ENCODE measurements at regions not wholly inside any gene's neighbourhood (a gene's known extent, or its start where the extent isn't known, plus 50 kb on each side); places are given as distances from the start of the nearest gene placed in this dataset.

DNA sequence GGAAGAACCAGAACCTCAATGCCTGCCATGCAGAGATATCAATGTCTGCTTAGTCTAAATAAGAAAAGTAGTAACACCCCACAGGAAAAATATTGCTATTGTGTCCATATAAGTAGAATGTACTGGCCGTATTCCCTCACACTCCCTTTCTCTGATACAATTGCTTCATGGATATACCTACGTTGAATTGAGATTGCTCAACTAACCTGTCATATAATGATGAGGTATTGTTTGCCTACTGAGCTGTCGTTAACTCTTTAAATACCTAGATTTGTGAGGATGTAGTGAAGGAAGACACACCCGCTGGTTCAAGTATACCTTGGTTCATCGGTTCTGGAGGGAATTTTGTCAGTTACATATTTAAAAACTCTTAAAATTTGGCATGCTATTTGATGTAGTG lies 480.7 kb upstream of the TCF4 start:
- DNase-seq (ENCODE audit: low spot score) = no peak

DNA sequence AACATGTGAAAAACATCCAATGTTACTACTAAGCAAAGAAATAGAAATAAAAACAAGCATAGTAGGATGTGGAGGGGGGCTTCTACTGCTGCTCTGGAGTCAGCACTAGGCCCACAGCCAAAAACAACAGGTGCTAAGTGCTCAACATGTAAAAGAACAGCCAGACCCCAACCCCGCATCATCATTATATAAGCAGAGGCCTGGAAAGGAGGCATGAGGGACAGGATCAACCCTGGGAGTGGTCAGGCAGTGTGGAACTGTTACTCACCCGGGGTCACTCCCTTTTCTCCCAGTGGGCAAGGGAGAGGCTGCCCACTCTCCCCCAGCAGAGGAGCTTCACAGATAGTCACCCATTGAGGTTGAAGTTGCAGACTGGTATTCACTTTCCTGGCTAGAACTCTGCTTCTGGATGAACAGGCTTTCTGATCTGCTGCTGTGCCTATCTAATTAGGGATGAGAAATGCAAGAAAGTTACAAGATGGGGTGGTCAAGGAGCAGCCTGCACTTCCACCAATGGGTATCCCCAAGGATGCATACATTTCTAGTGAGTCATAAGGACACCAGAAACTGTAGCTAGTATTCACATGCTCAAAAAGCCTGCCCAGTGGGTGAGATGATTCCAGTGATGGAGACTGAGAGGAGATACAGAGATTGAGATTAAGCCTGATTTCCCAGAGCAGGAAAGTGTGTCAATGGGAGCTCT lies 480.1 kb upstream of the TCF4 start:
- no peak for DNase-seq (ENCODE audit: low spot score)

DNA sequence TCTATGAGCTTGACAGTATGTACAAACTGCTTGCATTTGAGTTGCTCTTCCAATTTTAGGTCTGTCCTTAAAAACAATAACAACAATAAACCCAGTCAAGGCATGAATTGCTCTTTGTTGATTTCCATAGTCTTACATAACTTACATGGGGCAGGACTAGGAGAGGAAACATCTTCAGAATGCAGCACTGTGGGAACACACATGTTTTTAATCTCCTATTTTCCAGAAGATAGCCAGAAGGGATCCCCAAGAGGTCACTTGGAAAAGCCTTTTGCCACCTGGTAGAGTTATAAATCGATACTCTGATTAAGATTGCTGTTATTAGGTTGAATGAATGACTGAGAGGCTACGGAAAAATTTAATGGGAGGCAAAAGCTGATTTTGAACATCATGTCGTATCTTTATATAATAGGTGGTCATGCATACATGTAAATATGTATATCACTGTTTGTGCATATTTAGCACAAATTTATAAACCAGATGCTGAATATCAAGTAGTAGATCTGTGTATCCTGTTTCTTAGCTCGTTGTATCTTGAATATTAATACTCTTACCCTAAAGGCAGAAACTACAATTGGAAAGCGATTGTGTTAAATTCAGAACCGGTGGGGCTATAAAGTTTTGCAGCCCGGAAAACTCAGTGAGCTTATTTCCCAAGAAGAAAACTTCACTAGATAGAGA lies 479.4 kb upstream of the TCF4 start:
- DNase-seq (ENCODE audit: low spot score) = no peak

DNA sequence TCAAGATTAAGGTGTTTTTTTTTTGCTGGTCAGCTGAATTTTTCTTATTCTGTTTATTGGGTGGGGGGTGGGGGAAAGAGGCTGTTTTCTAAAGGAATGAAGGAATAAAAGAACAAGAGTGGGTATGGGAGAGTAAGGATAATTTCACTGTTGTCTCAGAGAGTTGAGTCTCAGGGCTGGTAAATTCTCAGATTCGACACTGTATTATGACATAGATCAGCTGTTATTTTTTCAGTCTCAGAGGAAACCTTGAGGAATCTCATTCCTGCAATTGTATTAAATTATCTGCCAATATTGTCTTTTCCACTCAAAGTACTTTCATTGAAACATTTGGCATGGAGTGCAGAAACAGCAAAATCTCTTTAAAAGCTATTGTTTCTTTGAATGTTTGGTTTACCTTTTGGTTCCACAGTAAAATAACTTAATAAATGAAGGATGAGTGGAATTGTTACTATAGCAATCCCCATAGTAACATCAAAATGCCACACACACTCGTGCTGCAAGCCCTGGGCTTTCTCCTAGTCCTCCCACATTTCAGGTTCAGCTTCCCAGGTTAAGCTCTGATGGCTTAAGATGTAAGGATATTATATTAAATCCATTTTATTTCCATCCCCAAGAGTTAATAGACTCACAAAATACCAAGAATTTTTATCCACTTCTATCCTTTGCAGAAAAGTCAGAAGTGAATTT lies 478.7 kb upstream of the TCF4 start:
- no peak for DNase-seq (ENCODE audit: low spot score)

DNA sequence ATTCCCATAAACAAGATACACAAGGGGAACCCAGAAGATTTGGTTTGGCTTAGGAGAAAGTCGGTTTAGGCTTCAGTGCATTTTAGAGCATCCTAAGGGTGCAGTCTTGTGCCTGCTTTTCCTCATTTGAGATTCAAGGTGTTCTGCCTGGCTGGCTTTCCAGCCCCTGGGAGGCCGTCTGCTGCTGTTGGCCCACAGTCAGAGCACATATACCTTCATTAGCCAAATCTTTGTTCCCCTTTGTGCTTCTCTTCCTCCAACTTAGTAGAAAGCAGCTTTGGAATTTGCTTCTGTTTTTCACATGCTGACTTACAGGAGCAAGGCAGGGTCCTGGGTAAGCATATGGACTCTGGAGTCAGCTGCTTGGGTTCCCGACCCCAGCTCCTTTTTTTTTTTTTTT lies 477.1 kb upstream of the TCF4 start:
- DNase-seq (ENCODE audit: low spot score) = no peak

DNA sequence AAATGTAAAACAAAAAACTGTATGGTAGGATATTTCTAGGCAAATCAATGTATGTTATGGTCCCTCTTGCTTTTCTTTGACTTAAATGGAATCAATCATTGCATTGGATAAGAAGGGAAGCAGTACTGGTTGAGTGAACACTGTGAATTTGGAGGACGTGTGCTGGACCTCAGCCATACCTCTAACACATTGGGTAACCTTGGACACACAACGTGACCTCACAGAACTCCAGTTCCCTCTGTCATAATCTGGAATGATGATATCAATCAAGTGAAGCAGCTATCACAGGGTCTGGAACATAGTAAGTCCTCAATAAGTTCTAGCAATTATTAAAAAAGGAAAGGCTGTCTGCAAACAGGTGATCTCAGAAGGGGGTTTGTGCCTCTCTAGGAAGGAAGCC lies 474.9 kb upstream of the TCF4 start:
- no peak for DNase-seq (ENCODE audit: low spot score)

DNA sequence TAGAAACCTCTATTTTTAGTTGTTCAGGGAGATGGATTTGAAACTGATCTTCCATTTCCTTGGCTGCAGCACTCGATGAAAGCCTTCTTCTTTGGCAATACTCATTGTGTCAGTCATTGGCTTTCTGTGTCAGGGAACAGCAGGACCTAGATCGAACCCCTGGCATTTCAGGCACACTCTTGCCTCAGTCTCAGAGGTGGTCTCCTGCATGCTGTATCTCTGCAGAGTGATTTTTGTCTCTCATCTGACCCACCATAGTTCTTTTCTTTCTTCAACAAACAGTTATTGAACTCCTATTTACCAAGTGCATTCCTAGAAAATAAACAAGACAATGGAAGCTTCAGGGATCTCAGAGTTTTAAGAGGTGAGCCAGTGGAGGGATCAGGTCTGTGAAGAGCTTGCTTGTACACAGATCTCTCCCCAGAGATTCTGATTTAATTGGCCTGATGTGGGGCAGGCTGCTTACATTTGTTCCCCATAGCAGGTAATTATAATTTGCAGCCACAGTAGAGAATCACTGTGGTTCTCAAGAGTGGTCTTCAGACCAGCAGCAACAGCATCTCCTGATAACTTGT lies 473.1 kb upstream of the TCF4 start:
- DNase-seq (ENCODE audit: low spot score) = no peak

DNA sequence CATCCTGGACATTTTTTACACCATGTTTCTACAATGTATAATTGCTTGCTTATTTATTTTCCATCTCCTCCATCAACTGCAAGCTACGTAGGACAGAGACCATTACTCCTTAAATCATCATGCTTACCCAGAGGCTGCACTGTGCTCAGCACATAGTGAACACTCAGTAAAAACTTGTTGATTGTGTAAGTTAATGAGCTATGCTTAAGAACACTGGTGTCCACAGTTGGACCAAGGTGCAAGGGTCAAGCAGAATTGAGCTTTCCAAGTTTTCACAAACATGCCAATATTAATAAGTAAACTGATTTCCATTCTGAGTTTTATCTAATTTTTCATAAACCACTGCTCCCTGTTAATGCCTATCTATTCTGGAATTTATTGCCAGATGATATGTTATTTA lies 464.2 kb upstream of the TCF4 start:
- no peak for DNase-seq (ENCODE audit: low spot score)

DNA sequence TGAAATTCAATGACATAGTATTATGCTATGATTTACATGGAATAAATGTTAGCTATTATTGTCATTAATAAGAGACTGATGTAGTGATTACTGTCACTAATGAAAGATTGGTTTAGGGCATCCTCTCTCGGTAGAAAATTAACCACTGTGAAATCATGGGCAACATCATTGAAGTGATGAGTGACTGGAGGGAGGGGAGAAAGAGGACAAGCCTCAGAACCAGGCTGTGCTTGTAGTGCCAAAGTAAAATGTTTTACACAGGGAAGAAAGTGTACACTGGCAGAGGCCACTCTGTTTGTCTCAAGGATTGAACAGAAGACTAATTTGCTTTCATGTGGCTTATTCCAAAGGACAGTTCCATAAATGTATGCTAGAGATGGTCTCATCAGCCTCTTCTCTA lies 456.2 kb upstream of the TCF4 start:
- DNase-seq (ENCODE audit: low spot score) = no peak

DNA sequence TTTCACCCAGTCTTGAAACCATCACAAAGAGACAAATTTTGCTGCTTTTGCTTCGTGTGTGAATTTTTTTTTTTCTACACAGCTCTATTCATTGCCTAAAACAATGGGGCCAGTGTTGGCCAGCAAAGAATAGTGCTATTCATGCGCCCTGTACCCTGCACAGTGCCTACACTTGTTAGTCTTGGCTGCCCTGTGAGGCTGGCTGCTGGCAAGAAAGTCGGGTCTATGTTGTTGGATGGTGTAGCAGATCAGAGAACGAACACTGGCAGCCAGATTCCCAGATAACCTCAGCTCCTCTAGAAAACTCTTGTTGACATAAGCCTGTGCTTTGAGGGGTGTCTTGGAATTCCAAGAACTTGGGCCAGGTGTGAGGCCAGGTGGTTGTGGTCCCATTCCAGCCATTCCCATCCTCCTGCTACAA lies 455.7 kb upstream of the TCF4 start:
- DNase-seq (ENCODE audit: low spot score) = no peak

DNA sequence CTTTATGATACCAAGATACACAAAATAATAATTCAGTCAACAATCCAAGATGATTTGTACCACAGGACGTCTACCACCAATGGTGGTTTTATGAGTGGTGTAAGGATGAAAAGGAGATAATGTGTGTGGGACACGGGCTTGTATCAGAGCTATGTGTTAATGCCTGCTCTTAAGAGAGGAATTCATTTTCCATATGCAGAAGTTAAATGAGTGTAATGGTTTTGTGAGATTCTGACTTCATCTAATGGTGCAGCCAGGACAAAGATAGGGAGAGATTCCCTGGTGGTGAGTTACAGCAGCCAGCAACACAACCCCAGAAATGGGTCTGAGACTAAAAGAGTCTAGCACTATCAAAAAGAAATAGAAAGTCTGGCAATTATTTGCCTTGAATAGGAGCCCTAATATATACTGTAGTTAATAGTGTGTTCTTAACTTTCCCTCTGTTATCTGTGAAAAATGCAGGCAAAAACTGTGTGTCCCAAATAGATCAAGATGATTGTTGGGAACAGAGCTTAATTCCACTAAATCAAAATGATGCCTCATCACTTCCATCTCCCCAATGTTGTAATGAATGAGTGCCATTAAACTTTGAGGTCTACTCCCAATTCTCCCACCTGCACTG lies 455.0 kb upstream of the TCF4 start:
- no peak for DNase-seq (ENCODE audit: low spot score)

DNA sequence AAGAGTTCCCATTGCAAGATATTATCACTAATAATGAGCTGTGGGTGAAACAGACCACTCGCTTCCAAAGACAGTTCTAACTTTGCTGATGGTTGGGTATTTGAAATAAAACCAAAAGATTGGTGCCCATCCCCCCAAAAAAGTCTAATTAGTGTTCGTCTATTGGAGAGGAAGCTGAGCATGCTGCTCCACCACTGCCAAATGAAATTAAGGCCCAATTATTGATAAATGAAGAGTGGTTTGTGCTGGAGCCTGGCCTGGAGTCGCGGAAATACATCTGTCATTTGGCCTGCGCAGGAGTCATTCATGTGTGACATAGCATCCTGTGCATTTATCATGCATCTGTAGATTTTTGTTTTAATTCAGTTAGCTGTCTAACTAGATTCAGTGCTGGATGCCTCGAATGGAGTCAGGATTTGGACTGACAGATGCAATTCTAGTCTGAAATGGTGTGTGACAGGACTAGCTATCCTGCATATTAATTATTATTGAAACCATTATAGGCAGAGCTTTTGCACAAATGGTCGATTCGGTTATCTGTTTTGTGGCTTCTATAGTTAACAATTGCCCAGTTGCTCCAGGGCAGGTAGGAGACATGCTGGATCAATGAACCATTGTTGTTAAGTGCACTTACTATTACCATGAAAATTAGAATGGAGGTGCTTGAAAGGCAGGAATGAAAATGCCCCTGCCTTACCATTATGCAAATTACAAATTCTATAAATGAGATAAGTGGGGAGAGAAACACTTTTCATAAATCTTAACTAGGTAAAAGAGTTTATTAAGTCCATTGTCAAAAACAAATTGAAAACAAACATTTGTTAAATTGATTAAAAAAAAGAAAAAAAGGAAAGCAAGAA lies 450.4 kb upstream of the TCF4 start:
- peak; percentile 24 for DNase-seq (ENCODE audit: low spot score)

DNA sequence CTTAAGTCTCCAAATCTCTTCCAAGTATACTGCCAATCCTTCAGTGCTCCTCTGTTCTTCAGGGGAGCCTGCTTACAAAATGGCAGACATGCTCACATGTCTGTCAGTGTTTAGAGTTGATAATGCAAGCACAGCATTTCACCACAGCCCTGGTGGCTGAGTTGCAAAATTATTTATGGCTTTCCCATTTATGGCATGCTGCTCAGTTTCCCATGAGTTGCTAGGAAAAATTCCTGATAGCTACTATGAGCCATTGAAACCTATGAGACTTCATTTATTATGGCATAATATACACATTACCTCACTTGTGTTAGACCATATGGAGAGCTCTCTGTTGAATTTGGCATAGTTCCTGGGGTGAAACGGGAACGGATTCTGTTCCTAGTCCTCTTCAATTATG lies 448.7 kb upstream of the TCF4 start:
- DNase-seq (ENCODE audit: low spot score) = no peak

DNA sequence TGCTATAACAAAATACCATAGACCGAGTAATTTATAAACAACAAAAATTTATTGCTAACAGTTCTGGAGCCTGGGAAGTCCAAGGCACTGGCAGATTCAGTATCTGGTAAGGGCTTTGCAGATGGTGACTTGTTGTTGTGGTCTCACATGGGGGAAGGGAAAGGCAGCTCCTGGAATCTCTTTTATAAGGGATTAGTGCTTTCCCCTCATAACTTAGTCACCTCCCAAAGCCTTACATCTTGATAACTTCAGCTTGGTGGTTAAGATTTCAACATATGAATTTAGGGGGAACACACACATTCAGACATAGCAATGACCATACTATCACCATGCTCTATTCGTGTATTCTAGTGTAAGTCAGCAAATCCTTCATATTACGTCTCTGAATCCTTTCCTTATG lies 447.6 kb upstream of the TCF4 start:
- DNase-seq (ENCODE audit: low spot score) = no peak

DNA sequence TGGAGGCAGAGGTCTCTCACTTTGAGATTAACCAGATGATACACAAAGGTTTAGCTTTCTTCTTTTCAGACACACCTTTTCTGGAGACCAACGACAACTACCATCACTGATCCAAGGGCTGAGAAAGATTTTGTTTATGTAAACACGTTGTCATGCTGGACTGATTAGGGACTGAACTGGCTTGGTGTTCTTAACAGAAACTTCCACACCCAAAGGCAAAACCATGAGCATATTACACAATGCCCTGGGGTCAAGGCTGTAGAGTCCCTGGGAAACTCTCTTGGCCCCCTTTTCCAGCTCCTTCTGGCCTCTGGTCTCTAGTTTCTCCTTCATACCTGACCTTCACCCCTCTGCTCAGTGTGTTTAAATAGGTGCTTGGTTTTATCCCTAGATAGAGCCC lies 447.0 kb upstream of the TCF4 start:
- DNase-seq (ENCODE audit: low spot score) = no peak

DNA sequence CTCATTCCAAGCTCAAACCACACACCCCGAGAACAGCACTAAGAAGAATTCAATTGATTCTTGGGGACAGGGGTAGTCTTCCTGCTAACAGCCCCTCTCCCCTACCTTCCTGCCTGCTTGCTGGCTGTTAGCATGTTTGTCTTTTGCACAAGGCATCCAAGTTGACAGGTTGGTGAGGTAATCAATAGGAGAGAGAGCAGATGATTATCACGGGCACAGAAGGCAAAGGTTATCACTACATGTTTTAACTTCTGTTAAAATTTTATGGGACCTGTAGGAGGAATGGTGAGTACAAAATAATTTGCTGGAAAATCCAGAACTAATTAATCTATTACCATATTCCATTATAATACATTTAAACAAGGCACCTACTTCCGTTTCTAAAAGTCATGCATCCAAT lies 442.1 kb upstream of the TCF4 start:
- no peak for DNase-seq (ENCODE audit: low spot score)

DNA sequence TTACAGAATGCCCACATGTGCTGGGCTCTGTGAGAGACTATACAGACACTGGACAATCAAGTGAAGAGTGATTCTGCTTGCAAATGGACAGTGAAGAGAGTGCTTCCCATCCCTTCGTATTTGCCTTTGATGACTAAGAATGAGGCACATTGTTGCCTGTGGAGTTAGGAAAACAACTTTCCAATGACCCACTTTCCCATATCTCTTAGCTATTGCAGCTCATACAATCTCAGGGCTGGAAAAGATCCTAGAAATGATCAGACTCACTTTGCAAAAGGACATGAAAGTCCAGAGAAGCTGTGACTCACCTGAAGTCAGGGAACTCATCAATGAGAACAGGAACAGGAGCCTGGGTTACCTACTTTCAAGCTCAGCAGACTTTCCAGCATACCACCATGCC lies 440.5 kb upstream of the TCF4 start:
- no peak for DNase-seq (ENCODE audit: low spot score)

DNA sequence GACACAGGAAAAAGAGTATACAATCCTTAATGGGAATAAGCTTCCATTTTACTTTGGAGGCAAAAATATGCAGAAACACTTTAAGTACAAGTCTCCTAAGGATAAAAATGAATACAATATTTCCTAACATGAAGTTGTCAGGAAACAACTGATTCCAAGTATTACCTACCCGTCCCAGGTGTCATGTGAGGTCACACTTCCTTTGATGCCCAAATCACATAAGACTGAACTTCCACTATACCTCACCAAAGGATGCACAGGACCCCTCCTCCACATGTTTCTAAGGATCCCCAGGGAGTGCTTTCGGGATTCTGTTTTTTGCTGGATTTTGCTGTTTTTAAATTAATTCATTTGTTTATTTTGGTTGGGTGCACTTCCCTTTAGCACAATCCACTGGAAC lies 438.5 kb upstream of the TCF4 start:
- DNase-seq (ENCODE audit: low spot score) = no peak

DNA sequence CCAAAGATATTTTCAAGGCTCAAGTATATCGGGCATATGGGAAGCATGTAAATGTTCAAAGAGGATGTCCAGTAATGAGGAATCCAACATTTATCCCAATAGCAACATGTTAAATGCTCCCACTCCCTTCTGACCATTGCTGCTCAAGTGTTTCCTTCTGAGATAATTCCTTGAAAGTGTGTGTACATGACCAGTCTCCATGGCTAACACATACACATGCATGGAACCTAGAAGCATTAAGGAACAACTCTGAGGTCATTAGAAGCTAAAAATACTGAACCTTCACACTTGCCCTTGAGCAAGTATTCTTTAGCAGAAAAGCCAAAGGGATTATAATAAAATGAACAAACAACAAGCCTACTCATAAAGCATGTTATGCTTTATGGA lies 433.8 kb upstream of the TCF4 start:
- DNase-seq (ENCODE audit: low spot score) = no peak

DNA sequence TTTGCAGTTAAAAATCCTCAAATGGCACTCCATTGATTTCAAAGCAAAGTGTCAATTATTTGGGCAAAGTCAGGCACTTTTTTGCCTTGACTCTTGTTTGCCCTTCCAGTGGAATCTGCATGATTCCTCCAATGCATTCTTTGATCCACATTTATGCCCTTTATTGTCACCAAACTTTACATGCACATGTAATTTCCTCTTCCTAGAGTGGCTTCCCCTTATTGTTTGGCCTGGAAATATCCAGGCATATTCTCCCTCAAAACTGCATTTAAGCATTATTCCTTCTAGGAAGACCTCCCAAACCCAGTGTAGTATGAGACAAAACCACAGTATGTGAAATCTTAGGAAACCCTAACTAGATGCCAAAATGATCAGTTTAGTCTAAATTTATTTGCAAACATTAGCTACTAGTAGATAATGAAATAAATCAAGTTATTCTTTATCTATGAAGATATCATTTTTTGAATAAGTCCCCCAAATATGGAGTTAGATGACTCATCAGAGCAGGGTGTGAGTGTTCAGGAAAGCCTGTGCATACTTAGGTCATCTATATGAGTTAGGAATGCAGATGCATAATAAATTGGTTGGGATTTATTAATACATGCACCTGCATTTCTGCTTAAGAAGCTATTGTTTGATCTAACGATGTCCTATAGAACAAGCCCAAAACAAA lies 433.3 kb upstream of the TCF4 start:
- no peak for DNase-seq (ENCODE audit: low spot score)

DNA sequence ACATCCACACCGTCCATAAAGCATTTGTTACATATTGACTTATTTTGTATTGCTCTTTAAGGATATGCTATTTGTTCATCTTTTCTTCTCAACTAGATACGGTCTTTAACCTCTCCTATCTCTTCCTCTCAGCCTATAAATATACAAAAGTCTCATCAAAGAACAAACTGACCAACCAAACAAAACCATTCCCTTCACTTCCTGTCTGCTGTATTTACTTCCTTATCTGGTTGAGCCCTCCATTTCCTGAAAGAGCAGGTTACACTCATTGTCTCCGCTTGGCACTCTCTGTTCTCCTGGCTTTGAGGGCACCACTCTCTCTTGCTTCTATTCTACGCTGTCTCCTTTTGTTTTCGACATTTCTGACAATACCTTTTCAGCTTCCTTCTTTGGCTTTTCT lies 431.9 kb upstream of the TCF4 start:
- no peak for DNase-seq (ENCODE audit: low spot score)
